ENCODE measurements at regions not wholly inside any gene's neighbourhood (a gene's known extent, or its start where the extent isn't known, plus 50 kb on each side); places are given as distances from the start of the nearest gene placed in this dataset.

GRCh38 chr3:36124118-36124796, 256.0 kb upstream of the STAC start:
- Histone ChIP-seq H3K9me2 (replicated peaks; ENCODE audit: low read depth, low read length) (no peaks in the 10 kb centered on the region), H3K4me2 (ENCODE audit: low read depth, low read length, poor library complexity, severe bottlenecking) (no peak overlapping the region)

DNA sequence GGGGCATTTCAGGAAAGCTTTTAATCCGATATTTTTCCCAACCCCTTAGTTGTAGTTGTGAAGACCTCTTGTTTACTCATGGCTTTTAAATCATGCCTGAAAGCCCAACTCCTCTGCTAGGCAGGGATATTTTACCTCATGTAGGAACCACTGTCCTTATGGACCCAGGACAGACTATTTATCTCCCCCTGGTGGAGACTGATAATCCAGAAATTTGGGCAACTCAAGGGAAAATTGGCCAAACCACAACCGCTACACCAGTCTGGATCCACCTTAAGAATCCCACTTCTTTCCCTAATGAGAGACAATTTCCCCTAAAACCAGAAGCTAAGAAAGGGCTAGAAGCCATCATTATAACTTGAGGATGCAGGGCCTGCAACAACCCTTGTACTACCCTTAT, 248.1 kb upstream of the STAC start:
- no peak overlapping the region for H3K4me3 ChIP-seq (ENCODE audit: low read length, poor library complexity, severe bottlenecking)
- H2AFZ ChIP-seq (ENCODE audit: low read length), result no peak overlapping the region
- no peaks in the 10 kb centered on the region for H4K20me1 ChIP-seq (ENCODE audit: insufficient read depth, low read length, poor library complexity, severe bottlenecking)
- H3K9me2 ChIP-seq (replicated peaks; ENCODE audit: low read depth, low read length), result no peaks in the 10 kb centered on the region
- no peak overlapping the region for H3K4me2 ChIP-seq (ENCODE audit: low read depth, low read length, poor library complexity, severe bottlenecking)
- no peak overlapping the region for H3K9ac ChIP-seq (ENCODE audit: low read depth, low read length, poor library complexity, severe bottlenecking)
- H3K27me3 ChIP-seq (ENCODE audit: insufficient read depth, low read length, poor library complexity, severe bottlenecking), result no peaks in the 10 kb centered on the region
- 0 out of 2 replicates have a peak, but pooled peaks cover 4% of the 10 kb centered on the region for H3K9me3 ChIP-seq (ENCODE audit: insufficient read depth, low read depth, low read length)
- no peaks in the 10 kb centered on the region for H3K36me3 ChIP-seq (ENCODE audit: insufficient read depth, low read length)
- TF ChIP-seq, protein P1, sequence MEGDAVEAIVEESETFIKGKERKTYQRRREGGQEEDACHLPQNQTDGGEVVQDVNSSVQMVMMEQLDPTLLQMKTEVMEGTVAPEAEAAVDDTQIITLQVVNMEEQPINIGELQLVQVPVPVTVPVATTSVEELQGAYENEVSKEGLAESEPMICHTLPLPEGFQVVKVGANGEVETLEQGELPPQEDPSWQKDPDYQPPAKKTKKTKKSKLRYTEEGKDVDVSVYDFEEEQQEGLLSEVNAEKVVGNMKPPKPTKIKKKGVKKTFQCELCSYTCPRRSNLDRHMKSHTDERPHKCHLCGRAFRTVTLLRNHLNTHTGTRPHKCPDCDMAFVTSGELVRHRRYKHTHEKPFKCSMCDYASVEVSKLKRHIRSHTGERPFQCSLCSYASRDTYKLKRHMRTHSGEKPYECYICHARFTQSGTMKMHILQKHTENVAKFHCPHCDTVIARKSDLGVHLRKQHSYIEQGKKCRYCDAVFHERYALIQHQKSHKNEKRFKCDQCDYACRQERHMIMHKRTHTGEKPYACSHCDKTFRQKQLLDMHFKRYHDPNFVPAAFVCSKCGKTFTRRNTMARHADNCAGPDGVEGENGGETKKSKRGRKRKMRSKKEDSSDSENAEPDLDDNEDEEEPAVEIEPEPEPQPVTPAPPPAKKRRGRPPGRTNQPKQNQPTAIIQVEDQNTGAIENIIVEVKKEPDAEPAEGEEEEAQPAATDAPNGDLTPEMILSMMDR (conservative IDR thresholded peaks at IDR 0.05; ENCODE audit: low read length), result peak; percentile 45
- TF ChIP-seq EZH2phosphoT487 (IDR thresholded peaks at IDR 0.05; ENCODE audit: borderline replicate concordance), result no peak
- no peaks in the 10 kb centered on the region for H3K79me2 ChIP-seq (ENCODE audit: insufficient read depth, low read length)
- H3K4me1 ChIP-seq (ENCODE audit: insufficient read depth, low read length, poor library complexity, severe bottlenecking), result no peaks in the 10 kb centered on the region
- H3F3A ChIP-seq (ENCODE audit: low read depth), result no peaks in the 10 kb centered on the region

More at GRCh38 chr3:36124118-36124796, 256.0 kb upstream of the STAC start:
- Histone ChIP-seq H2AFZ (ENCODE audit: low read length) (no peak overlapping the region), H3K36me3 (ENCODE audit: insufficient read depth, low read length) (no peaks in the 10 kb centered on the region), H3K27me3 (ENCODE audit: insufficient read depth, low read length, poor library complexity, severe bottlenecking) (no peaks in the 10 kb centered on the region), H3K9me3 (ENCODE audit: insufficient read depth, low read depth, low read length) (0 out of 2 replicates have a peak, but pooled peaks cover 4% of the 10 kb centered on the region), H4K20me1 (ENCODE audit: insufficient read depth, low read length, poor library complexity, severe bottlenecking) (no peaks in the 10 kb centered on the region), H3F3A (ENCODE audit: low read depth) (no peaks in the 10 kb centered on the region), H3K4me3 (ENCODE audit: low read length, poor library complexity, severe bottlenecking) (no peak overlapping the region), H3K79me2 (ENCODE audit: insufficient read depth, low read length) (no peaks in the 10 kb centered on the region), H3K9ac (ENCODE audit: low read depth, low read length, poor library complexity, severe bottlenecking) (no peak overlapping the region), H3K4me1 (ENCODE audit: insufficient read depth, low read length, poor library complexity, severe bottlenecking) (no peaks in the 10 kb centered on the region)
- no peak for TF ChIP-seq EZH2phosphoT487 (IDR thresholded peaks at IDR 0.05; ENCODE audit: borderline replicate concordance)
- TF ChIP-seq, protein P1 (conservative IDR thresholded peaks at IDR 0.05; ENCODE audit: low read length), result peak; percentile 38

GRCh38 chr3:36135863-36136262, 244.4 kb upstream of the STAC start:
- TF ChIP-seq, protein P1 (conservative IDR thresholded peaks at IDR 0.05; ENCODE audit: low read length), result no peak
- no peak for TF ChIP-seq EZH2phosphoT487 (IDR thresholded peaks at IDR 0.05; ENCODE audit: borderline replicate concordance)
- Histone ChIP-seq H2AFZ (ENCODE audit: low read length) (no peak overlapping the region), H3K27me3 (ENCODE audit: insufficient read depth, low read length, poor library complexity, severe bottlenecking) (no peaks in the 10 kb centered on the region), H3F3A (ENCODE audit: low read depth) (no peaks in the 10 kb centered on the region), H3K4me3 (ENCODE audit: low read length, poor library complexity, severe bottlenecking) (no peak overlapping the region), H4K20me1 (ENCODE audit: insufficient read depth, low read length, poor library complexity, severe bottlenecking) (no peaks in the 10 kb centered on the region), H3K4me1 (ENCODE audit: insufficient read depth, low read length, poor library complexity, severe bottlenecking) (no peaks in the 10 kb centered on the region), H3K36me3 (ENCODE audit: insufficient read depth, low read length) (no peaks in the 10 kb centered on the region), H3K79me2 (ENCODE audit: insufficient read depth, low read length) (no peaks in the 10 kb centered on the region), H3K4me2 (ENCODE audit: low read depth, low read length, poor library complexity, severe bottlenecking) (no peak overlapping the region), H3K9ac (ENCODE audit: low read depth, low read length, poor library complexity, severe bottlenecking) (no peak overlapping the region), H3K9me3 (ENCODE audit: insufficient read depth, low read depth, low read length) (no peaks in the 10 kb centered on the region), H3K9me2 (replicated peaks; ENCODE audit: low read depth, low read length) (no peaks in the 10 kb centered on the region)
